Keratinocyte (primary cell): ENCODE measurements at regions not wholly inside any gene's neighbourhood (a gene's known extent, or its start where the extent isn't known, plus 50 kb on each side); places are given as distances from the start of the nearest gene placed in this dataset.

Experiments used
- DNase-seq: peaks from one replicate; pipeline ENCODE4 v3.0.0-alpha.2; 2011; ENCODE audit warnings: low read depth, missing footprints, low spot score
- FAIRE-seq: peaks from 2 replicates; lab custom pipeline; 2011; peaks lifted over from hg19 to GRCh38; lab: Jason Lieb, UNC
- H2AFZ ChIP-seq: 2 replicates; pipeline ENCODE4 v1.6.0; 2012; ENCODE audit warnings: low read length, control low read depth, inconsistent platforms; ENCODE audit not compliant: control insufficient read depth
- H3K27ac ChIP-seq: 2 replicates; pipeline ENCODE4 v1.5.1; 2011; ENCODE audit warnings: low read length; ENCODE audit not compliant: control insufficient read depth, insufficient read depth
- H3K27me3 ChIP-seq: 3 replicates; pipeline ENCODE4 v1.6.0; 2011; ENCODE audit warnings: low read length; ENCODE audit not compliant: control insufficient read depth, insufficient read depth; ENCODE audit errors: extremely low read depth
- H3K36me3 ChIP-seq, 2 experiments: 2 replicates in 1 of 2; 3 replicates in 1 of 2; pipeline ENCODE4 v1.5.1; 2011; ENCODE audit warnings: low read length in 2 of 2, mild to moderate bottlenecking in 1 of 2; ENCODE audit not compliant: control insufficient read depth in 2 of 2, insufficient read depth in 2 of 2; ENCODE audit errors: extremely low read depth in 1 of 2
- H3K4me1 ChIP-seq: 3 replicates; pipeline ENCODE4 v1.5.1; 2011; ENCODE audit warnings: low read length; ENCODE audit not compliant: control insufficient read depth, insufficient read depth; ENCODE audit errors: extremely low read depth
- H3K4me2 ChIP-seq: 3 replicates; pipeline ENCODE4 v1.6.0; 2011; ENCODE audit warnings: low read depth, low read length; ENCODE audit not compliant: control insufficient read depth, insufficient read depth; ENCODE audit errors: extremely low read depth
- H3K4me3 ChIP-seq, 3 experiments: fragments of 200-600 bp in 1 of 3; sonication (generic) in 1 of 3; 2 replicates in 2 of 3; 3 replicates in 1 of 3; pipeline ENCODE4 v1.5.1; 2011 to 2016; ENCODE audit warnings: low read length in 3 of 3, mild to moderate bottlenecking in 3 of 3, control low read depth in 2 of 3, inconsistent platforms in 1 of 3, low read depth in 1 of 3, mixed read lengths in 1 of 3, mixed run types in 1 of 3, moderate library complexity in 1 of 3; ENCODE audit not compliant: control insufficient read depth in 2 of 3, insufficient read depth in 2 of 3; ENCODE audit errors: extremely low read depth in 1 of 3
- H3K79me2 ChIP-seq: 2 replicates; pipeline ENCODE4 v1.6.0; 2012; ENCODE audit warnings: low read length; ENCODE audit not compliant: control insufficient read depth, insufficient read depth
- H3K9ac ChIP-seq: 3 replicates; pipeline ENCODE4 v1.6.0; 2011; ENCODE audit warnings: low read length; ENCODE audit not compliant: control insufficient read depth, insufficient read depth; ENCODE audit errors: extremely low read depth
- H3K9me1 ChIP-seq: 3 replicates; pipeline ENCODE4 v1.6.0; 2011; ENCODE audit warnings: low read length; ENCODE audit not compliant: control insufficient read depth, insufficient read depth; ENCODE audit errors: extremely low read depth
- H3K9me3 ChIP-seq: 2 replicates; pipeline ENCODE4 v1.5.1; 2012; ENCODE audit warnings: low read depth, low read length; ENCODE audit not compliant: control insufficient read depth
- H4K20me1 ChIP-seq: 3 replicates; pipeline ENCODE4 v1.6.0; 2011; ENCODE audit warnings: low read length; ENCODE audit not compliant: control insufficient read depth, insufficient read depth; ENCODE audit errors: extremely low read depth
- CTCF ChIP-seq, 3 experiments: IDR thresholded peaks in 1 of 3; conservative IDR thresholded peaks in 1 of 3; optimal IDR thresholded peaks in 1 of 3; 2 replicates in 2 of 3; 3 replicates in 1 of 3; pipeline versions ENCODE3 to v1.5.1; 2011; ENCODE audit warnings: low read length in 3 of 3, mild to moderate bottlenecking in 3 of 3, moderate library complexity in 2 of 3, control low read depth in 1 of 3, inconsistent platforms in 1 of 3; ENCODE audit not compliant: insufficient read depth in 2 of 3; ENCODE audit errors: extremely low read depth in 1 of 3
- EZH2 ChIP-seq: IDR thresholded peaks from one replicate; pipeline ENCODE4 v1.6.1; 2012; ENCODE audit warnings: inconsistent platforms, mild to moderate bottlenecking, low read length, moderate library complexity
- dilution Hi-C: fragments of 300-500 bp; cut with MboI; formaldehyde crosslinking; loops from one replicate; pipeline ENCODE4 v1.7.0; 2020; ENCODE audit warnings: low sequenced_read_pairs; ENCODE audit not compliant: extremely low pct_ligation_motif_present

- dilution Hi-C loops: no loop called here
- no peaks in the 10 kb centered on the region for H3K9me3 ChIP-seq
- H3K4me3 ChIP-seq: no peak overlapping the region
- H3K36me3 ChIP-seq: no peaks in the 10 kb centered on the region
- H2AFZ ChIP-seq: no peak overlapping the region
- H3K9me1 ChIP-seq: no peaks in the 10 kb centered on the region
- FAIRE-seq (no peak), DNase-seq (no peak)
- H3K4me1 ChIP-seq: peaks cover 8% of the 10 kb centered on the region
- H3K27me3 ChIP-seq: no peaks in the 10 kb centered on the region
- H3K4me2 ChIP-seq: no peak overlapping the region
- no peak overlapping the region for H3K9ac ChIP-seq
- no peaks in the 10 kb centered on the region for H4K20me1 ChIP-seq
- H3K27ac ChIP-seq: no peak overlapping the region
- TF ChIP-seq EZH2 (no peak), CTCF (optimal IDR thresholded peaks at IDR 0.05 in 1 of 3, IDR thresholded peaks at IDR 0.05 in 1 of 3, conservative IDR thresholded peaks at IDR 0.05 in 1 of 3; ENCODE audit: extremely low read depth in 1 of 3, insufficient read depth in 2 of 3, low read length in 3 of 3) (no peak)
- no peaks in the 10 kb centered on the region for H3K79me2 ChIP-seq
Measured at GRCh38 chrX:10922835-10923234, 188.3 kb upstream of the HCCS start.

- FAIRE-seq (no peak), DNase-seq (no peak)
- H3K9me3 ChIP-seq: no peaks in the 10 kb centered on the region
- no peak overlapping the region for H3K4me3 ChIP-seq
- no peak for TF ChIP-seq CTCF (optimal IDR thresholded peaks at IDR 0.05 in 1 of 3, IDR thresholded peaks at IDR 0.05 in 1 of 3, conservative IDR thresholded peaks at IDR 0.05 in 1 of 3; ENCODE audit: extremely low read depth in 1 of 3, insufficient read depth in 2 of 3, low read length in 3 of 3)
- TF ChIP-seq EZH2: no peak
- H3K4me2 ChIP-seq: no peak overlapping the region
- dilution Hi-C loops: no loop called here
- H2AFZ ChIP-seq: no peak overlapping the region
- no peaks in the 10 kb centered on the region for H4K20me1 ChIP-seq
- no peak overlapping the region for H3K27ac ChIP-seq
- peaks cover 8% of the 10 kb centered on the region for H3K4me1 ChIP-seq
- H3K9ac ChIP-seq: no peak overlapping the region
- H3K9me1 ChIP-seq: no peaks in the 10 kb centered on the region
- H3K79me2 ChIP-seq: no peaks in the 10 kb centered on the region
- no peaks in the 10 kb centered on the region for H3K36me3 ChIP-seq
- H3K27me3 ChIP-seq: no peaks in the 10 kb centered on the region
Measured at GRCh38 chrX:10923466-10923865, 187.7 kb upstream of the HCCS start.
